Ishikawa (cell line): ENCODE measurements at regions not wholly inside any gene's neighbourhood (a gene's known extent, or its start where the extent isn't known, plus 50 kb on each side); places are given as distances from the start of the nearest gene placed in this dataset.

Source experiments
- CEBPB ChIP-seq: IDR thresholded peaks from 2 replicates; pipeline ENCODE4 v1.6.1; 2012
- CREB1 ChIP-seq: IDR thresholded peaks from 2 replicates; pipeline ENCODE4 v1.6.1; 2012; ENCODE audit warnings: low read depth
- EGR1 ChIP-seq: IDR thresholded peaks from 2 replicates; pipeline ENCODE4 v1.6.1; 2012
- EP300 ChIP-seq: IDR thresholded peaks from 2 replicates; pipeline ENCODE4 v1.6.1; 2012; ENCODE audit warnings: borderline replicate concordance
- FOXM1 ChIP-seq: IDR thresholded peaks from 2 replicates; pipeline ENCODE4 v1.6.1; 2012; ENCODE audit warnings: low read depth, borderline replicate concordance
- MAX ChIP-seq: IDR thresholded peaks from 2 replicates; pipeline ENCODE4 v1.6.1; 2012
- NFIC ChIP-seq: IDR thresholded peaks from 2 replicates; pipeline ENCODE4 v1.6.1; 2012
- RAD21 ChIP-seq: IDR thresholded peaks from 2 replicates; pipeline ENCODE4 v1.6.1; 2012; ENCODE audit warnings: low read depth
- REST ChIP-seq: IDR thresholded peaks from 2 replicates; pipeline ENCODE4 v1.6.1; 2012; ENCODE audit warnings: low read depth, mild to moderate bottlenecking
- TAF1 ChIP-seq: IDR thresholded peaks from 2 replicates; pipeline ENCODE4 v1.6.1; 2012; ENCODE audit warnings: low read depth, mild to moderate bottlenecking
- TCF12 ChIP-seq: IDR thresholded peaks from 2 replicates; pipeline ENCODE4 v1.6.1; 2012; ENCODE audit warnings: low read depth
- TEAD4 ChIP-seq: IDR thresholded peaks from 2 replicates; pipeline ENCODE4 v1.6.1; 2012
- USF1 ChIP-seq: IDR thresholded peaks from 2 replicates; pipeline ENCODE4 v1.6.1; 2012
- YY1 ChIP-seq: IDR thresholded peaks from 2 replicates; pipeline ENCODE4 v1.6.1; 2012; ENCODE audit warnings: low read depth
- ZBTB7A ChIP-seq: IDR thresholded peaks from 2 replicates; pipeline ENCODE4 v1.6.1; 2012; ENCODE audit warnings: low read depth

- TF ChIP-seq CREB1 (no peak), REST (no peak), RAD21 (no peak), TCF12 (no peak), USF1 (no peak), TAF1 (no peak), FOXM1 (no peak), CEBPB (no peak), MAX (no peak), EGR1 (no peak), TEAD4 (no peak), YY1 (no peak), NFIC (no peak), EP300 (no peak), ZBTB7A (no peak)
Measured at GRCh38 chr17:13160790-13161189, 143.0 kb upstream of the ELAC2 start.

- TF ChIP-seq USF1 (no peak), CREB1 (no peak), YY1 (no peak), FOXM1 (no peak), TAF1 (no peak), CEBPB (no peak), NFIC (no peak), EGR1 (no peak), TCF12 (no peak), ZBTB7A (no peak), EP300 (no peak), MAX (no peak)
Measured at GRCh38 chr17:13160296-13160695, 142.5 kb upstream of the ELAC2 start.

GRCh38 chr17:13158494-13159240, 140.8 kb upstream of the ELAC2 start:
- TF ChIP-seq USF1 = no peak
- TF ChIP-seq MAX = no peak
- TF ChIP-seq RAD21 = no peak
- TF ChIP-seq TEAD4 = no peak
- TF ChIP-seq TCF12 = no peak

- no peak for TF ChIP-seq EP300
- no peak for TF ChIP-seq CEBPB
- no peak for TF ChIP-seq RAD21
- no peak for TF ChIP-seq YY1
- no peak for TF ChIP-seq FOXM1
- TF ChIP-seq CREB1 = no peak
- no peak for TF ChIP-seq ZBTB7A
- TF ChIP-seq TEAD4 = no peak
- no peak for TF ChIP-seq TAF1
- TF ChIP-seq USF1 = no peak
- no peak for TF ChIP-seq MAX
- no peak for TF ChIP-seq TCF12
- no peak for TF ChIP-seq REST
- no peak for TF ChIP-seq EGR1
- no peak for TF ChIP-seq NFIC
Measured at GRCh38 chr17:13157656-13158055, 139.8 kb upstream of the ELAC2 start.

- TF ChIP-seq EGR1 (no peak), EP300 (no peak), NFIC (no peak), TCF12 (no peak), USF1 (no peak), TAF1 (no peak), CEBPB (no peak), TEAD4 (no peak), MAX (no peak), YY1 (no peak), FOXM1 (no peak), ZBTB7A (no peak), RAD21 (no peak), CREB1 (no peak), REST (no peak)
Measured at GRCh38 chr17:13154930-13155329, 137.1 kb upstream of the ELAC2 start.
